Activated T-helper 2 cell treated with anti-CD3 and anti-CD28 coated beads, Interferon-gamma antibody, Interleukin-2, Interleukin-4, amounts not matched to agents 10 μg/mL and 5 μg/mL and 100 μg/mL, durations not matched to agents 14 hours and 24 hours and 36 hours (primary cell): ENCODE measurements at regions not wholly inside any gene's neighbourhood (a gene's known extent, or its start where the extent isn't known, plus 50 kb on each side); places are given as distances from the start of the nearest gene placed in this dataset.

ENCODE experiments used
- DNase-seq: peaks from one replicate; pipeline ENCODE4 v3.0.0; 2021; ENCODE audit warnings: low spot score
- H3K27ac Mint-ChIP-seq: one replicate; pipeline ENCODE4 v1.8.0; 2021; ENCODE audit warnings: mixed read lengths
- H3K27me3 Mint-ChIP-seq: one replicate; pipeline ENCODE4 v1.8.0; 2021; ENCODE audit warnings: low read depth, mixed read lengths
- H3K36me3 Mint-ChIP-seq: one replicate; pipeline ENCODE4 v1.8.0; 2021; ENCODE audit warnings: low read depth, mixed read lengths
- H3K4me1 Mint-ChIP-seq: one replicate; pipeline ENCODE4 v1.8.0; 2021; ENCODE audit warnings: low read depth, mixed read lengths
- H3K4me3 Mint-ChIP-seq: one replicate; pipeline ENCODE4 v1.8.0; 2021; ENCODE audit warnings: low read depth, mild to moderate bottlenecking, moderate library complexity, mixed read lengths
- H3K9me3 Mint-ChIP-seq: one replicate; pipeline ENCODE4 v1.8.0; 2021; ENCODE audit warnings: mixed read lengths
- intact Hi-C: fragments of 100-400 bp; cut with micrococcal nuclease; formaldehyde crosslinking; loops from one replicate; pipeline ENCODE4 v1.15.1; 2023

GRCh38 chr10:84659027-84659426 lies 330.6 kb downstream of the CCSER2 start:
- intact Hi-C loops = no loop called here
- H3K4me1 Mint-ChIP-seq = peaks cover 5% of the 10 kb centered on the region
- H3K27me3 Mint-ChIP-seq = no peaks in the 10 kb centered on the region
- H3K36me3 Mint-ChIP-seq = no peaks in the 10 kb centered on the region
- no peaks in the 10 kb centered on the region for H3K9me3 Mint-ChIP-seq
- DNase-seq = no peak
- no peak overlapping the region for H3K27ac Mint-ChIP-seq
- no peak overlapping the region for H3K4me3 Mint-ChIP-seq

DNA sequence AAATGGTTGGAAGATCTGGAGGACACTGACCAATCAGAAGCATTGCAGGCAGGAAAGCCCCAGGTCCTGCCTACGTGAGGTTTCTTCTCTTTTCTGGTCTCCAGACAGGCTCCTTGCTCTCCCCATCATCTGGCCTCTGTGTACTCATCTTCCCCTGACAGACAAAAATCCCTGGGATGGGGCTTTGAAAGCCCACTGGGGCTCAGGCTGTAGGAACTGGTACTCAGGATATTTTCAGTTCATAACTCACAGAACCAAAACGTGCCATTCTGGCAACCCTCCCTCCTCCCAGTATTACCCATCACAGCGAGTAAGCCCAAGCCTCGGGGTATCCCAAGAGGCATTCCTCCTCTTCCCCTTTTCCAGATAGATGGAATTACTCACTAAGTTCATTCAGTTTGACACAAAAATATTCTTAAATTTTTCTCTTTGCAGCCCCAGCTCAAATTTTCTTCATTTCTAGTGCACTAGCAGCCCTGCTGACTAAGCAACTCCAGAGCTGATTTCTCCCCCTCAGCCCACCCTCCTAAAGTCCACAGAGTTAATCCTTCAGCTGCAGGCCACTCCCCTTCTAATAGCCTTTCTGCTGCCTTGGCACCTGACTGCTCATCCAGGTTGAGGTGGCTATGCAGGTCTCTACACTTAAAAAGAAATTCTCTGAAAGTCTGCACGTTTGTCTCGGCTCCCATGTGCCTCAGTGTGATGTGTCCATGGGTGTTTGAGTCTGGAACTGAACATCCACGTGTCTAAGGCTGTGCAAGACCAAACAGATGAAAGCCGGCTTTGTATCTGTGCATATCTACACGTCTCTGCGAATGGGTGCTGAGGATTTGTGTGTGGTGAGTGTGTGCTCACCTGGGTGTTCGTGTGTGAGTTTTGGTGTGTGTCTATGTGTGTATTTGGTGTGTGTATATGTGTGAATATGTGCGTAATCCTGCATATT lies 331.4 kb downstream of the CCSER2 start:
- H3K4me3 Mint-ChIP-seq = no peak overlapping the region
- intact Hi-C loops = no loop called here
- H3K4me1 Mint-ChIP-seq = peaks cover 2% of the 10 kb centered on the region
- H3K9me3 Mint-ChIP-seq = no peaks in the 10 kb centered on the region
- H3K27ac Mint-ChIP-seq = no peak overlapping the region
- DNase-seq = no peak
- H3K36me3 Mint-ChIP-seq = no peaks in the 10 kb centered on the region
- no peaks in the 10 kb centered on the region for H3K27me3 Mint-ChIP-seq

DNA sequence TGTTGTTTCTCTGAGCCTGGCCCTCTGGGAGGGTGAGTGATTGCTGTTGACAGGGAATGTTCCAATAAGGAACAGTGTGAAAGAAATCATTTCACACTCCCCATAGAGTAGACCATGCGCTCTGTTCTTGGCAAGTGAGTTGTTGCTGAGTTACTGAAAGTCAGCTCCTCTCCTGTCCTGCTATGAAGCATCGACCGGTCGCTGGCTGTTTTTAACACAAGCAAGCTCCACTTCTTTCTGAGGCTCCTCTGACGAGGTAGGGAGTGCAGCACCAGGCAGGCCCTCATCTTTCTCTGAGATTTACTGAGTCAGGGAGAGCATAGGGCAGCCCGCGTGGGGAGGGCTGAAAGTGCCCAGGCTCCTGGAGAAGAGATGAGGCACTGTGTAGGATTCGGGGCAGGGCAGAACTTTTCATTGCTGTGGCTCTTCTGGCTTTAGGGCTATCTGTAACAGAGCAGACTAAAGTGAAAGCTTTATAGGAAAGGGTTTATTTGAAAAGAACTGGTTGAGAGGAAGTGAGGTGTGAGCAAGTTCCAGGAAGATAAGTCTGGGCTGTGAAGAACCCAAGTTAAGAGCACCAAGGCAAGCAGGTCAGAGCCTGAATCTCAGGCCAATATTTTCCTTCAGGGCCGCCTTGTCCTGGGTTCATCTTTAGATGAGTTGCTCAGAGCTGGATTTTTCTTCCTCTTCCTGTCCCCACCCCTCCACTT lies 332.2 kb downstream of the CCSER2 start:
- Mint-ChIP-seq H3K27ac (no peak overlapping the region), H3K4me1 (peaks cover 2% of the 10 kb centered on the region), H3K4me3 (no peak overlapping the region), H3K27me3 (no peaks in the 10 kb centered on the region), H3K36me3 (no peaks in the 10 kb centered on the region), H3K9me3 (no peaks in the 10 kb centered on the region)
- intact Hi-C loops = no loop called here
- DNase-seq = no peak

DNA sequence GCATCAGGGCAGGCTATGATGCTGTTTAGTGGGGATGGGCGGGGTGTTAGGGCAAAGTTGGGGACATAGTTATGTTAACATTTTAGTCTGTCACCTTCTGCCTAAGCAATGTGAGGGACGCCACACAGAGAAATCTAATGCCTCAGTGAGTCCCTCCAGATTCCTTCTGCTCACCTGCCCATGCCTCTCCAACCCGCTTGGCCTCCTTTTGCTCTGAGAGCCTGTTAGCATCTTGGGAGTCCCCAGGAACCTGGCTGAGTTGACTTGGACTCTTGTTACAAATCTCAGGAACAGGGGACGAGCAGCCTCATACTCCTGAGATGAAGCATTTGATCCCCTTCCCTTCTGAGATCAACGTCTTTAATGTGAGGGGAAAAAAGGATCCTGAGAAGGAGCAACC lies 336.8 kb downstream of the CCSER2 start:
- Mint-ChIP-seq H3K27me3 (no peaks in the 10 kb centered on the region), H3K36me3 (no peaks in the 10 kb centered on the region), H3K4me1 (peaks cover 2% of the 10 kb centered on the region), H3K27ac (no peak overlapping the region), H3K9me3 (no peaks in the 10 kb centered on the region), H3K4me3 (no peak overlapping the region)
- intact Hi-C loops = no loop called here
- no peak for DNase-seq

GRCh38 chr10:84665883-84666463 lies 337.6 kb downstream of the CCSER2 start:
- DNase-seq = no peak
- intact Hi-C loops = no loop called here
- no peaks in the 10 kb centered on the region for H3K27me3 Mint-ChIP-seq
- no peak overlapping the region for H3K27ac Mint-ChIP-seq
- H3K4me3 Mint-ChIP-seq = no peak overlapping the region
- no peaks in the 10 kb centered on the region for H3K9me3 Mint-ChIP-seq
- no peaks in the 10 kb centered on the region for H3K4me1 Mint-ChIP-seq
- H3K36me3 Mint-ChIP-seq = no peaks in the 10 kb centered on the region

DNA sequence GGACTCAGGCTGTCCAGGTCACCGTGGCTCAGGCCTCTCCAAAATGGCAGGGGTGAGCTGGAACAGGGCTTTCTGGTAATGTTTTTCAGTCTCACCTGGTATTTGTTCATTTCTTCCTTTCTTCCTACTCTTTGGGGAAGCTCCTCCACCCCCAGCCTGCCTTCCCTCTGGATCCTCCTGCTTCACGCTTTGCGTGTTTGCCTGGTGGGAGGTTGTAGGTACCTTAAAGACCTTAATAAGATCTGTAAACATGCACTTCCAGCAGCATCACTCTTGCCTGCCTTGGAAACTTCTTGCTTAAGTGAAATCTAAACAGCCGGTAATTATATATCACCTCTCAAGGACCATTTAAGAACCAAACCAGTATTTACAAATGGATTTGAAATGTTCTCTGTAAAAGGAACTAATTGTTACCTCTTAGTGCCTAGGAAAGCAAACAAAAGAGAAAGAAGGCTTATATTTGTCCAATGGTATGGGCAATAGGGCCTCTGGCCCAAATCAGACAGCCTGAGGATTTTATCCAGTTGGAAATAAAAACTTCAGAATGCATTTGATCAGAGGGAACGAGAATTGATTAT lies 339.9 kb downstream of the CCSER2 start:
- no peak for DNase-seq
- H3K27ac Mint-ChIP-seq = no peak overlapping the region
- H3K27me3 Mint-ChIP-seq = no peaks in the 10 kb centered on the region
- intact Hi-C loops = no loop called here
- no peak overlapping the region for H3K4me3 Mint-ChIP-seq
- H3K4me1 Mint-ChIP-seq = no peaks in the 10 kb centered on the region
- no peaks in the 10 kb centered on the region for H3K9me3 Mint-ChIP-seq
- H3K36me3 Mint-ChIP-seq = no peaks in the 10 kb centered on the region

DNA sequence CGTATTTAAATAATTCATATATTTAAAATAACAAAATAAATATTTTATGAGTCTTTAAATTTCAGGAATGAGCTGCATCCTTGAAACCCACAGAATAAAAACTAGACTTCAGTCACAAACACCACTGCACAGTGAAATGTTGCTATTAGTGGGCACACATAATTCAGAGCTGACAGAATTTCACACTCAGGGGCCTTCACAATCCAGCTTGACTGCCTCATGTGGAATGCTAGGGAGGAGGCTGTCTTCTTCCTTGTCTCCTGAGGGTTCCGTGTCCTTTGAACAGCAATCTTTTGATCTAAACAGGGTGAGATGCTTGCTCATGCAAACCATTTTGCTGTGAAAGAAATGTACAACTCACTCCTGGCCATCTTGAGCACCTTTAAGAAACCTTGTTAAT lies 346.7 kb downstream of the CCSER2 start:
- Mint-ChIP-seq H3K4me1 (no peaks in the 10 kb centered on the region), H3K36me3 (no peaks in the 10 kb centered on the region), H3K4me3 (no peak overlapping the region), H3K27me3 (no peaks in the 10 kb centered on the region), H3K9me3 (no peaks in the 10 kb centered on the region), H3K27ac (no peak overlapping the region)
- no peak for DNase-seq
- intact Hi-C loops = no loop called here

DNA sequence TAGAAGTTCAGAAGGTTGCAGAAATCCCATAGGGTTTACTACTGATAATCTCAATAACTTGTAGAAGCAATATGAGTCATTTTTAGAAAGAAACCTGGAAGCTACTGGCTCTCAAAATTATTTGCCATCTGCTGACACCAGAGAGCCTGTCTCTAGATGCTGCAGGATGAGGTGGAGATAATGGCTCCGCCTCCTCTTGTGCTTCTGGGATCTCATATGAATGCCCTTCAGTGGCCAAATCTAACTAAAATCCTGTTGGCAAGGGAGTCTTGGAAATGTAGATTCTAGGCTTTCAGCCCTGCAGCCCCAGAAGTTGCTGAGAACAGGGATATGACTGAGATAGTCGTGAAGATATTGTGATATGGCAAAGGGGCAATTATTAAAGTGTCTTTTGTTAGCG lies 348.1 kb downstream of the CCSER2 start:
- Mint-ChIP-seq H3K9me3 (no peaks in the 10 kb centered on the region), H3K36me3 (no peaks in the 10 kb centered on the region), H3K4me1 (no peaks in the 10 kb centered on the region), H3K27me3 (no peaks in the 10 kb centered on the region), H3K4me3 (no peak overlapping the region), H3K27ac (no peak overlapping the region)
- DNase-seq = no peak
- intact Hi-C loops = no loop called here

GRCh38 chr10:84681781-84682180 lies 353.4 kb downstream of the CCSER2 start:
- Mint-ChIP-seq H3K4me3 (no peak overlapping the region), H3K36me3 (no peaks in the 10 kb centered on the region), H3K27ac (no peak overlapping the region), H3K9me3 (no peaks in the 10 kb centered on the region), H3K27me3 (no peaks in the 10 kb centered on the region), H3K4me1 (no peaks in the 10 kb centered on the region)
- no peak for DNase-seq
- intact Hi-C loops = no loop called here

DNA sequence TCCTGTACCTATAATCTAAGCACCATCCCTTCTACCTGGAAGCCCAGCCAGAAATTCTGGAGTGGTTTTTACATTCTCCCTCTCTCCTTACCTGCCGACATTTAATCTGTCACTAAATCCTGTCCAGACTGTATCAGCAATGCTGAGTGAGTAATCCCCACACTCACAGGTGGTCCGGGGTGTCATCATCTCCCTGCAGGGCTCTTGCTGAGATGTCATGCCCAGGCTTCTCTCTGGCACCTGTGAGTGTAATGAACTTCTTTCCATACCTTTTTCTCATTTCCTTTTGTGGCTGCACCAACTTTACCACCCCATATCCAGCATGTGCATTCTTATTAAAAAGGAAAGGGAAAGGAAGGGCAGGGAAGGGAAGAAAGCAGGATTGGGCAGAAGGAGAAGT lies 355.2 kb downstream of the CCSER2 start:
- Mint-ChIP-seq H3K27ac (no peak overlapping the region), H3K4me1 (no peaks in the 10 kb centered on the region), H3K4me3 (no peak overlapping the region), H3K9me3 (no peaks in the 10 kb centered on the region), H3K27me3 (no peaks in the 10 kb centered on the region), H3K36me3 (no peaks in the 10 kb centered on the region)
- intact Hi-C loops = no loop called here
- DNase-seq = no peak

GRCh38 chr10:84683980-84684740 lies 355.8 kb downstream of the CCSER2 start:
- no peaks in the 10 kb centered on the region for H3K36me3 Mint-ChIP-seq
- H3K4me1 Mint-ChIP-seq = no peaks in the 10 kb centered on the region
- H3K4me3 Mint-ChIP-seq = no peak overlapping the region
- intact Hi-C loops = no loop called here
- no peaks in the 10 kb centered on the region for H3K9me3 Mint-ChIP-seq
- H3K27me3 Mint-ChIP-seq = no peaks in the 10 kb centered on the region
- no peak for DNase-seq
- no peak overlapping the region for H3K27ac Mint-ChIP-seq

DNA sequence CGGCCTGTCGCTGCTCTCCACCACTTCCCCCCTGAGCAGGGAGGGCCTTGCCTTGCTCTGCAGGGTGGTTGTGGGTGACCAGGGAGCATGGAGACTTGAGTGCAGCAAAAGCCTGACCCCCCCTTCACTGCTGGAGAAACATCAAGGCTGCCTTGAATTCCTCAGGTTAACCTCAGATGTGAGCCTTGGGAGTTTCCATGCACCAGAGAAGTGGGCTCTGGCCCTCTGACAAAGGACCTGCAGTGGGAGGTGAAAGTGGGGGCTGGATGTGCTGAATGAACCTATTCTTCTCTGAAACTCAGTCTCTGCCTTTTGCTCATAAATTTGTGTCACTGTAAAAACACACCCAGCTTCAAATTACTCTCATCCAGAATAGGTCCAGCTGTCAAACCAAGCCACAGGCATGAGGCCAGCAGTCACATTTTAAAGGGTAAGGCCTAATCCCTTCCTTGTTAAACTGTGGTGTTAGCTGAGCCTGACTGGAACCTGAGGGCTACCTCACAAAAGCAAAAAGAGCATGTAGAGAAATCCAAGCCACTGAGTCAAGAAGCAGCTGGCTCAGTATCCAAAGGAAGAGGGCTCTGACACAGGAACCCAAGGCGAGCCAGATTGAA lies 356.8 kb downstream of the CCSER2 start:
- Mint-ChIP-seq H3K36me3 (no peaks in the 10 kb centered on the region), H3K27ac (no peak overlapping the region), H3K4me3 (no peak overlapping the region), H3K4me1 (no peaks in the 10 kb centered on the region), H3K27me3 (no peaks in the 10 kb centered on the region), H3K9me3 (no peaks in the 10 kb centered on the region)
- DNase-seq = no peak
- intact Hi-C loops = no loop called here
